Karpas-422 (cell line): ENCODE measurements at regions not wholly inside any gene's neighbourhood (a gene's known extent, or its start where the extent isn't known, plus 50 kb on each side); places are given as distances from the start of the nearest gene placed in this dataset.
"Not testable (repeated sequence)": the region's sequence is repeated elsewhere in the genome, so short reads cannot be mapped to it uniquely, and the experiment has no call there.

ENCODE experiments used
- DNase-seq: peaks from one replicate; pipeline ENCODE4 v3.0.0-alpha.2; 2015
- H2AFZ ChIP-seq: fragments of 200-600 bp; sonication (generic); 2 replicates; pipeline ENCODE4 v1.6.1; 2014; ENCODE audit warnings: antibody characterized with exemption, low read length, mixed read lengths
- H3K27ac ChIP-seq: fragments of 200-600 bp; sonication (generic); 2 replicates; pipeline ENCODE4 v1.5.1; 2014; ENCODE audit warnings: mild to moderate bottlenecking, low read length, moderate library complexity
- H3K27me3 ChIP-seq: fragments of 200-600 bp; sonication (generic); 2 replicates; pipeline ENCODE4 v1.6.1; 2014; ENCODE audit warnings: low read length, mixed read lengths
- H3K36me3 ChIP-seq: fragments of 200-600 bp; sonication (generic); 2 replicates; pipeline ENCODE4 v1.6.1; 2014; ENCODE audit warnings: low read length, mixed read lengths; ENCODE audit not compliant: insufficient read depth
- H3K4me1 ChIP-seq: fragments of 200-600 bp; sonication (generic); 2 replicates; pipeline ENCODE4 v1.6.1; 2014; ENCODE audit warnings: mild to moderate bottlenecking, low read length, mixed read lengths
- H3K4me2 ChIP-seq: fragments of 200-600 bp; sonication (generic); 2 replicates; pipeline ENCODE4 v1.6.1; 2014; ENCODE audit warnings: low read length, low read depth, mild to moderate bottlenecking; ENCODE audit not compliant: poor library complexity, severe bottlenecking
- H3K4me3 ChIP-seq: fragments of 200-600 bp; sonication (generic); 2 replicates; pipeline ENCODE4 v1.5.1; 2014; ENCODE audit warnings: mild to moderate bottlenecking, antibody characterized with exemption, low read length, mixed read lengths
- H3K79me2 ChIP-seq: fragments of 200-600 bp; sonication (generic); 2 replicates; pipeline ENCODE4 v1.6.1; 2014; ENCODE audit warnings: mild to moderate bottlenecking, low read length, mixed read lengths
- H3K9ac ChIP-seq: fragments of 200-600 bp; sonication (generic); 2 replicates; pipeline ENCODE4 v1.6.0; 2014; ENCODE audit warnings: low read length
- H3K9me2 ChIP-seq: fragments of 200-600 bp; sonication (generic), shearing (Covaris generic); replicated peaks from 2 replicates; pipeline ENCODE4 v1.6.0; 2014; ENCODE audit warnings: mild to moderate bottlenecking, low read length, moderate library complexity; ENCODE audit not compliant: insufficient read depth
- H3K9me3 ChIP-seq: fragments of 300-700, 200-600 bp; sonication (generic); 2 replicates; pipeline ENCODE4 v1.6.1; 2014; ENCODE audit warnings: low read length, mixed read lengths
- H4K20me1 ChIP-seq: fragments of 200-600 bp; sonication (generic); 2 replicates; pipeline ENCODE4 v1.6.1; 2014; ENCODE audit warnings: mild to moderate bottlenecking, antibody characterized with exemption, low read length, low read depth; ENCODE audit not compliant: insufficient read depth

GRCh38 chr17:53004902-53005301 is 817.8 kb upstream of the KIF2B start:
- H4K20me1 ChIP-seq: no peaks in the 10 kb centered on the region
- no peaks in the 10 kb centered on the region for H3K79me2 ChIP-seq
- H3K36me3 ChIP-seq: no peaks in the 10 kb centered on the region
- H3K4me1 ChIP-seq: no peaks in the 10 kb centered on the region
- no peak overlapping the region for H3K4me3 ChIP-seq
- no peaks in the 10 kb centered on the region for H3K27me3 ChIP-seq
- no peaks in the 10 kb centered on the region for H3K9me2 ChIP-seq
- H2AFZ ChIP-seq: no peak overlapping the region
- DNase-seq: no peak
- no peak overlapping the region for H3K4me2 ChIP-seq
- peaks cover 37% of the 10 kb centered on the region for H3K9me3 ChIP-seq
- H3K9ac ChIP-seq: no peak overlapping the region
- H3K27ac ChIP-seq: no peak overlapping the region

- Histone ChIP-seq H3K4me3 (no peak overlapping the region), H4K20me1 (no peaks in the 10 kb centered on the region), H3K27ac (no peak overlapping the region), H3K9ac (no peak overlapping the region), H2AFZ (no peak overlapping the region), H3K4me1 (no peaks in the 10 kb centered on the region), H3K36me3 (no peaks in the 10 kb centered on the region), H3K79me2 (no peaks in the 10 kb centered on the region), H3K27me3 (no peaks in the 10 kb centered on the region), H3K4me2 (no peak overlapping the region), H3K9me3 (peaks cover 48% of the 10 kb centered on the region), H3K9me2 (no peaks in the 10 kb centered on the region)
- no peak for DNase-seq
Measured at GRCh38 chr17:52995881-52996280, 826.8 kb upstream of the KIF2B start.

- no peak overlapping the region for H3K4me2 ChIP-seq
Measured at GRCh38 chr17:52995147-52995546, 827.6 kb upstream of the KIF2B start.

GRCh38 chr17:52986056-52986662 is 827.6 kb upstream of the CA10 start:
- Histone ChIP-seq H3K27me3 (no peaks in the 10 kb centered on the region), H2AFZ (no peak overlapping the region), H3K79me2 (no peaks in the 10 kb centered on the region), H3K27ac (no peak overlapping the region), H3K9me2 (no peaks in the 10 kb centered on the region), H3K36me3 (no peaks in the 10 kb centered on the region), H3K4me3 (no peak overlapping the region), H3K9me3 (peaks cover 20% of the 10 kb centered on the region; the same call in 1 of the 2 replicates), H3K9ac (no peak overlapping the region), H3K4me1 (no peaks in the 10 kb centered on the region), H4K20me1 (no peaks in the 10 kb centered on the region), H3K4me2 (no peak overlapping the region)
- no peak for DNase-seq

More at GRCh38 chr17:52995147-52995546, 827.6 kb upstream of the KIF2B start:
- Histone ChIP-seq H3K36me3 (no peaks in the 10 kb centered on the region), H2AFZ (no peak overlapping the region), H3K4me3 (no peak overlapping the region), H3K79me2 (no peaks in the 10 kb centered on the region), H3K9ac (no peak overlapping the region), H3K4me1 (no peaks in the 10 kb centered on the region), H3K27ac (no peak overlapping the region), H3K9me3 (peaks cover 43% of the 10 kb centered on the region), H4K20me1 (no peaks in the 10 kb centered on the region), H3K27me3 (no peaks in the 10 kb centered on the region), H3K9me2 (no peaks in the 10 kb centered on the region)
- no peak for DNase-seq

- Histone ChIP-seq H3K9ac (no peak overlapping the region), H3K36me3 (no peaks in the 10 kb centered on the region), H3K9me2 (no peaks in the 10 kb centered on the region), H3K27me3 (no peaks in the 10 kb centered on the region), H3K4me1 (no peaks in the 10 kb centered on the region), H3K9me3 (peaks cover 36% of the 10 kb centered on the region), H4K20me1 (no peaks in the 10 kb centered on the region), H3K27ac (no peak overlapping the region), H3K4me2 (no peak overlapping the region), H2AFZ (no peak overlapping the region), H3K79me2 (no peaks in the 10 kb centered on the region), H3K4me3 (no peak overlapping the region)
- DNase-seq: no peak
Measured at GRCh38 chr17:52982331-52982730, 823.8 kb upstream of the CA10 start.

GRCh38 chr17:52979921-52980320 is 821.4 kb upstream of the CA10 start:
- H3K9me2 ChIP-seq: no peaks in the 10 kb centered on the region
- peaks cover 39% of the 10 kb centered on the region for H3K9me3 ChIP-seq
- H3K9ac ChIP-seq: no peak overlapping the region
- H2AFZ ChIP-seq: no peak overlapping the region
- H3K27me3 ChIP-seq: no peaks in the 10 kb centered on the region
- no peaks in the 10 kb centered on the region for H3K36me3 ChIP-seq
- H3K4me3 ChIP-seq: no peak overlapping the region
- no peak for DNase-seq
- H4K20me1 ChIP-seq: no peaks in the 10 kb centered on the region
- no peaks in the 10 kb centered on the region for H3K4me1 ChIP-seq
- H3K4me2 ChIP-seq: no peak overlapping the region
- H3K79me2 ChIP-seq: no peaks in the 10 kb centered on the region
- H3K27ac ChIP-seq: no peak overlapping the region

GRCh38 chr17:52965856-52966255 is 807.3 kb upstream of the CA10 start:
- no peaks in the 10 kb centered on the region for H3K79me2 ChIP-seq
- H3K27me3 ChIP-seq: no peaks in the 10 kb centered on the region
- H2AFZ ChIP-seq: no peak overlapping the region
- H4K20me1 ChIP-seq: no peaks in the 10 kb centered on the region
- H3K9me3 ChIP-seq: peaks cover 8% of the 10 kb centered on the region; the same call in 1 of the 2 replicates
- no peaks in the 10 kb centered on the region for H3K36me3 ChIP-seq
- DNase-seq: no peak
- no peak overlapping the region for H3K4me2 ChIP-seq
- H3K9ac ChIP-seq: no peak overlapping the region
- H3K4me3 ChIP-seq: no peak overlapping the region
- H3K4me1 ChIP-seq: no peaks in the 10 kb centered on the region
- H3K9me2 ChIP-seq: no peaks in the 10 kb centered on the region
- no peak overlapping the region for H3K27ac ChIP-seq

- H3K9me2 ChIP-seq, H2AFZ ChIP-seq, H3K9ac ChIP-seq, H4K20me1 ChIP-seq, H3K79me2 ChIP-seq, H3K9me3 ChIP-seq, H3K27me3 ChIP-seq, H3K36me3 ChIP-seq, H3K4me1 ChIP-seq, H3K4me2 ChIP-seq, H3K4me3 ChIP-seq, DNase-seq, H3K27ac ChIP-seq: not testable (repeated sequence)
Measured at GRCh38 chr17:52961751-52962150, 803.2 kb upstream of the CA10 start.
